IMR-90 (cell line): ENCODE measurements at regions not wholly inside any gene's neighbourhood (a gene's known extent, or its start where the extent isn't known, plus 50 kb on each side); places are given as distances from the start of the nearest gene placed in this dataset.

Experiments used
- ATAC-seq: fragments of 200-7000 bp; cut with Tn5 transposase; 2 replicates; pipeline ENCODE4 v1.9.1; 2020; ENCODE audit warnings: low read depth, mild to moderate bottlenecking, moderate library complexity
- BruUV-seq: library from RNA; stranded (reverse); fragments of 400-500 nt; replicated peaks from 2 replicates; lab custom pipeline; 2021; lab: Mats Ljungman, UMichigan
- CTCF ChIA-PET: fragments of 300-600 bp; formaldehyde crosslinking; extraction: SDS; loops from one replicate; lab custom pipeline; 2021; ENCODE audit warnings: antibody characterized with exemption; lab: Yijun Ruan, JAX
- POLR2A ChIA-PET: fragments of 300-600 bp; sonication (Branson Sonifier 250); formaldehyde crosslinking; loops from one replicate; lab custom pipeline; 2022; ENCODE audit warnings: antibody characterized with exemption; ENCODE audit not compliant: unreplicated experiment; lab: Charles Lee
- DNase-seq: peaks from one replicate; pipeline ENCODE4 v3.0.0; 2013
- H2AFZ ChIP-seq: replicated peaks from 2 replicates; pipeline ENCODE3; 2013; ENCODE audit warnings: low read length, mild to moderate bottlenecking; ENCODE audit not compliant: poor library complexity
- H2AK5ac ChIP-seq: 2 replicates; pipeline ENCODE4 v1.6.1; 2013; ENCODE audit warnings: low read depth, low read length, inconsistent platforms
- H2AK9ac ChIP-seq: replicated peaks from 2 replicates; pipeline ENCODE3; 2013; ENCODE audit warnings: mild to moderate bottlenecking, low read depth, low read length, moderate library complexity; ENCODE audit not compliant: poor library complexity
- H2BK120ac ChIP-seq: 2 replicates; pipeline ENCODE4 v1.6.1; 2013; ENCODE audit warnings: low read depth, low read length, inconsistent platforms
- H2BK15ac ChIP-seq: 3 replicates; pipeline ENCODE4 v1.6.1; 2013; ENCODE audit warnings: low read depth, low read length, inconsistent platforms
- H2BK20ac ChIP-seq: 2 replicates; pipeline ENCODE4 v1.6.1; 2013; ENCODE audit warnings: low read depth, mild to moderate bottlenecking, inconsistent platforms, low read length, moderate library complexity
- H2BK5ac ChIP-seq: 2 replicates; pipeline ENCODE4 v1.6.1; 2013; ENCODE audit warnings: mild to moderate bottlenecking, low read depth, low read length, inconsistent platforms; ENCODE audit not compliant: poor library complexity, severe bottlenecking
- H3K14ac ChIP-seq: replicated peaks from 2 replicates; pipeline ENCODE4 v1.6.1; 2013; ENCODE audit warnings: low read depth, low read length, inconsistent platforms
- H3K18ac ChIP-seq: 2 replicates; pipeline ENCODE4 v1.6.1; 2013; ENCODE audit warnings: low read depth, low read length, control low read depth
- H3K23ac ChIP-seq: 2 replicates; pipeline ENCODE4 v1.6.1; 2013; ENCODE audit warnings: low read depth, low read length, inconsistent platforms
- H3K27ac ChIP-seq: 2 replicates; pipeline ENCODE4 v1.5.1; 2013; ENCODE audit warnings: mild to moderate bottlenecking, control low read depth, low read length; ENCODE audit not compliant: insufficient read depth
- H3K27me3 ChIP-seq: 2 replicates; pipeline ENCODE4 v1.6.1; 2013; ENCODE audit warnings: low read length; ENCODE audit not compliant: control insufficient read depth, insufficient read depth
- H3K36me3 ChIP-seq: 2 replicates; pipeline ENCODE4 v1.6.1; 2013; ENCODE audit warnings: low read length, mixed read lengths; ENCODE audit not compliant: control insufficient read depth, insufficient read depth
- H3K4ac ChIP-seq: 2 replicates; pipeline ENCODE4 v1.6.1; 2013; ENCODE audit warnings: low read depth, low read length, inconsistent platforms
- H3K4me1 ChIP-seq: 2 replicates; pipeline ENCODE4 v1.6.1; 2013; ENCODE audit warnings: low read length, mixed read lengths; ENCODE audit not compliant: control insufficient read depth, insufficient read depth
- H3K4me2 ChIP-seq: 2 replicates; pipeline ENCODE4 v1.6.1; 2013; ENCODE audit warnings: low read depth, mild to moderate bottlenecking, control low read depth, low read length, moderate library complexity
- H3K4me3 ChIP-seq: 2 replicates; pipeline ENCODE4 v1.5.1; 2013; ENCODE audit warnings: low read depth, mild to moderate bottlenecking, control low read depth, low read length, moderate library complexity; ENCODE audit not compliant: insufficient read depth
- H3K56ac ChIP-seq: 2 replicates; pipeline ENCODE4 v1.6.1; 2013; ENCODE audit warnings: low read length, inconsistent platforms; ENCODE audit not compliant: insufficient read depth; ENCODE audit errors: extremely low read depth
- H3K79me1 ChIP-seq, 2 experiments: 2 replicates each; pipeline ENCODE4 v1.6.1; 2013; ENCODE audit warnings: low read length in 2 of 2, inconsistent platforms in 1 of 2, low read depth in 1 of 2
- H3K9ac ChIP-seq: 2 replicates; pipeline ENCODE4 v1.6.1; 2013; ENCODE audit warnings: low read depth, low read length, control low read depth
- H3K9me1 ChIP-seq: 2 replicates; pipeline ENCODE4 v1.6.1; 2013; ENCODE audit warnings: low read length, inconsistent platforms; ENCODE audit not compliant: insufficient read depth
- H3K9me3 ChIP-seq: 2 replicates; pipeline ENCODE4 v1.6.1; 2013; ENCODE audit warnings: low read length; ENCODE audit not compliant: control insufficient read depth, insufficient read depth
- H4K20me1 ChIP-seq: 2 replicates; pipeline ENCODE4 v1.6.1; 2013; ENCODE audit warnings: low read length, inconsistent platforms; ENCODE audit not compliant: insufficient read depth
- H4K5ac ChIP-seq: 2 replicates; pipeline ENCODE4 v1.6.1; 2013; ENCODE audit warnings: mild to moderate bottlenecking, low read depth, low read length, control low read depth
- H4K8ac ChIP-seq, 2 experiments: 2 replicates each; pipeline ENCODE4 v1.6.1; 2013; ENCODE audit warnings: low read depth in 2 of 2, low read length in 2 of 2, control low read depth in 1 of 2, inconsistent platforms in 1 of 2
- H4K91ac ChIP-seq: 2 replicates; pipeline ENCODE4 v1.6.1; 2013; ENCODE audit warnings: low read depth, low read length, inconsistent platforms; ENCODE audit not compliant: insufficient read depth
- CHD1 ChIP-seq: IDR thresholded peaks from 2 replicates; pipeline ENCODE4 v1.6.1; 2012; ENCODE audit warnings: low read depth, low read length, improper control_type of control experiment
- CTCF ChIP-seq: conservative IDR thresholded peaks from 2 replicates; pipeline ENCODE4 v1.5.1; 2012; ENCODE audit warnings: mild to moderate bottlenecking, low read depth, low read length, improper control_type of control experiment
- ELK1 ChIP-seq: fragments of 150-350 bp; IDR thresholded peaks from 2 replicates; pipeline ENCODE4 v1.6.1; 2016; ENCODE audit warnings: low read depth, mild to moderate bottlenecking, low read length, moderate library complexity, borderline replicate concordance
- FOS ChIP-seq: fragments of 150-350 bp; IDR thresholded peaks from 2 replicates; pipeline ENCODE4 v1.6.1; 2016; ENCODE audit warnings: low read depth, low read length
- MAFK ChIP-seq: IDR thresholded peaks from 2 replicates; pipeline ENCODE4 v1.6.1; 2012; ENCODE audit warnings: low read depth, low read length, improper control_type of control experiment
- MXI1 ChIP-seq: IDR thresholded peaks from 2 replicates; pipeline ENCODE4 v1.6.1; 2012; ENCODE audit warnings: low read depth, mild to moderate bottlenecking, low read length, moderate library complexity, borderline replicate concordance
- POLR2A ChIP-seq: IDR thresholded peaks from 2 replicates; pipeline ENCODE4 v1.6.1; 2012; ENCODE audit warnings: mild to moderate bottlenecking, low read depth, low read length
- RAD21 ChIP-seq: IDR thresholded peaks from 2 replicates; pipeline ENCODE4 v1.6.1; 2012; ENCODE audit warnings: low read length, improper control_type of control experiment
- RFX5 ChIP-seq: IDR thresholded peaks from 2 replicates; pipeline ENCODE4 v1.8.0; 2012; ENCODE audit warnings: low read depth, mild to moderate bottlenecking, low read length, moderate library complexity
- SMC3 ChIP-seq: fragments of 150-350 bp; IDR thresholded peaks from 2 replicates; pipeline ENCODE4 v1.6.1; 2016; ENCODE audit warnings: low read depth, mild to moderate bottlenecking, antibody characterized with exemption, low read length, moderate library complexity
- USF2 ChIP-seq: fragments of 150-350 bp; IDR thresholded peaks from 2 replicates; pipeline ENCODE4 v1.6.1; 2017; ENCODE audit warnings: mild to moderate bottlenecking, antibody characterized with exemption, low read length, low read depth
- WGBS, 2 experiments: methylation state at CpG; one replicate each; pipeline versions ENCODE4 v1.1.5 to v1.1.7; 2013; ENCODE audit warnings: missing lambda C conversion rate in 2 of 2; ENCODE audit not compliant: insufficient read length in 1 of 2; ENCODE audit errors: extremely low coverage in 2 of 2; 5-methylcytosine and 5-hydroxymethylcytosine counted together
- dilution Hi-C: fragments of 300-500 bp; cut with HindIII; formaldehyde crosslinking; loops from one replicate; pipeline ENCODE4 v1.14.3; 2018; ENCODE audit warnings: low sequenced_read_pairs; ENCODE audit not compliant: unreplicated experiment
- in situ Hi-C: fragments of 300-500 bp; cut with MboI; formaldehyde crosslinking; loops from 3 replicates; pipeline ENCODE4 v1.14.3; 2019; ENCODE audit warnings: low sequenced_read_pairs, inconsistent platforms, mixed read lengths
- intact Hi-C: fragments of 100-400 bp; cut with micrococcal nuclease; formaldehyde crosslinking; loops from 2 replicates; pipeline ENCODE4 v1.10.0; 2022

GRCh38 chrX:27903960-27904359 is 77.3 kb downstream of the DCAF8L1 start:
- Histone ChIP-seq H2BK120ac (no peak overlapping the region), H3K9me3 (no peaks in the 10 kb centered on the region), H2BK15ac (no peak overlapping the region), H2BK20ac (no peak overlapping the region), H3K4ac (no peak overlapping the region), H3K23ac (no peak overlapping the region), H3K4me1 (no peaks in the 10 kb centered on the region), H3K4me2 (no peak overlapping the region), H3K36me3 (no peaks in the 10 kb centered on the region), H3K9ac (no peak overlapping the region), H4K5ac (no peak overlapping the region), H3K56ac (no peak overlapping the region), H4K91ac (no peak overlapping the region), H2BK5ac (no peak overlapping the region), H3K79me1 (no peaks in the 10 kb centered on the region), H3K18ac (no peak overlapping the region), H3K27me3 (no peaks in the 10 kb centered on the region), H3K14ac (no peak overlapping the region), H3K9me1 (no peaks in the 10 kb centered on the region), H4K20me1 (no peaks in the 10 kb centered on the region), H2AK9ac (no peak overlapping the region), H2AFZ (no peak overlapping the region), H3K4me3 (no peak overlapping the region), H3K27ac (no peak overlapping the region), H4K8ac (no peak overlapping the region), H2AK5ac (no peak overlapping the region)
- intact Hi-C loops: no loop called here
- in situ Hi-C loops: no loop called here
- CTCF ChIA-PET: no interaction called here
- TF ChIP-seq RFX5 (no peak), RAD21 (no peak), USF2 (no peak), MAFK (no peak), CHD1 (no peak), FOS (no peak), MXI1 (no peak), SMC3 (no peak), CTCF (no peak), ELK1 (no peak), POLR2A (no peak)
- POLR2A ChIA-PET: no interaction called here
- WGBS, 2 experiments: 40% methylated on average over 2 of the region's 2 CpGs; no CpG with 5 or more reads in 1 of the 2 experiments
- no peak for ATAC-seq
- no TSS peak for BruUV-seq
- peak; percentile 12 for DNase-seq
- dilution Hi-C loops: no loop called here
